ENCODE measurements at regions not wholly inside any gene's neighbourhood (a gene's known extent, or its start where the extent isn't known, plus 50 kb on each side); places are given as distances from the start of the nearest gene placed in this dataset.
"Not testable (repeated sequence)": the region's sequence is repeated elsewhere in the genome, so short reads cannot be mapped to it uniquely, and the experiment has no call there.

GRCh38 chr4:3929431-3929830, 163.2 kb downstream of the ADRA2C start:
- H3K9me2 ChIP-seq (ENCODE audit: insufficient read depth); H3K36me3 ChIP-seq (ENCODE audit: low read depth); H3K4me3 ChIP-seq; H3K27ac ChIP-seq; DNase-seq; H3K4me1 ChIP-seq (ENCODE audit: insufficient read depth); in situ Hi-C loops (cut with MboI); H3F3A ChIP-seq (ENCODE audit: insufficient read depth); H2AFZ ChIP-seq; H3K27me3 ChIP-seq (replicated peaks; ENCODE audit: insufficient read depth); H4K20me1 ChIP-seq (ENCODE audit: insufficient read depth); H3K9ac ChIP-seq; H3K79me2 ChIP-seq (ENCODE audit: insufficient read depth); H3K4me2 ChIP-seq (ENCODE audit: unreplicated experiment); H3K9me3 ChIP-seq (ENCODE audit: low read depth): not testable (repeated sequence)
- WGBS, 2 experiments (ENCODE audit: low coverage in 1 of 2, low lambda C conversion rate in 2 of 2, missing lambda C conversion rate in 2 of 2): 87 to 92% methylated on average over 8 of the region's 8 CpGs

GRCh38 chr4:3932734-3933133, 166.5 kb downstream of the ADRA2C start:
- H3K79me2 ChIP-seq (ENCODE audit: insufficient read depth); H3K9ac ChIP-seq; H3K4me2 ChIP-seq (ENCODE audit: unreplicated experiment); H3K4me1 ChIP-seq (ENCODE audit: insufficient read depth); H3K9me2 ChIP-seq (ENCODE audit: insufficient read depth); H3K27ac ChIP-seq; H3K36me3 ChIP-seq (ENCODE audit: low read depth); H3F3A ChIP-seq (ENCODE audit: insufficient read depth); in situ Hi-C loops (cut with MboI); H3K27me3 ChIP-seq (replicated peaks; ENCODE audit: insufficient read depth); H2AFZ ChIP-seq; H4K20me1 ChIP-seq (ENCODE audit: insufficient read depth); H3K9me3 ChIP-seq (ENCODE audit: low read depth); H3K4me3 ChIP-seq; DNase-seq: not testable (repeated sequence)
- WGBS, 2 experiments (ENCODE audit: low coverage in 1 of 2, low lambda C conversion rate in 2 of 2, missing lambda C conversion rate in 2 of 2): 82 to 83% methylated on average over 8 of the region's 8 CpGs

GRCh38 chr4:3935406-3935805, 169.2 kb downstream of the ADRA2C start:
- WGBS, 2 experiments (ENCODE audit: low coverage in 1 of 2, low lambda C conversion rate in 2 of 2, missing lambda C conversion rate in 2 of 2): 87 to 90% methylated on average over 10 of the region's 10 CpGs
- H3K9me3 ChIP-seq (ENCODE audit: low read depth); in situ Hi-C loops (cut with MboI): not testable (repeated sequence)

GRCh38 chr4:3936184-3936583, 170.0 kb downstream of the ADRA2C start:
- Histone ChIP-seq H3F3A (ENCODE audit: insufficient read depth) (no peaks in the 10 kb centered on the region), H3K4me3 (no peak overlapping the region)
- in situ Hi-C loops (cut with MboI): no loop called here

More at GRCh38 chr4:3935406-3935805, 169.2 kb downstream of the ADRA2C start:
- not testable (repeated sequence) for H3K9me2 ChIP-seq (ENCODE audit: insufficient read depth); H3K4me2 ChIP-seq (ENCODE audit: unreplicated experiment); H3K79me2 ChIP-seq (ENCODE audit: insufficient read depth); H3F3A ChIP-seq (ENCODE audit: insufficient read depth); DNase-seq; H3K9ac ChIP-seq; H3K36me3 ChIP-seq (ENCODE audit: low read depth); H4K20me1 ChIP-seq (ENCODE audit: insufficient read depth); H2AFZ ChIP-seq; H3K27me3 ChIP-seq (replicated peaks; ENCODE audit: insufficient read depth); H3K27ac ChIP-seq; H3K4me1 ChIP-seq (ENCODE audit: insufficient read depth); H3K4me3 ChIP-seq

GRCh38 chr4:3937849-3938562, 171.8 kb downstream of the ADRA2C start:
- H3K9me2 ChIP-seq (ENCODE audit: insufficient read depth); H4K20me1 ChIP-seq (ENCODE audit: insufficient read depth); H3K27ac ChIP-seq; H3K9ac ChIP-seq; H3K4me2 ChIP-seq (ENCODE audit: unreplicated experiment); H3K4me1 ChIP-seq (ENCODE audit: insufficient read depth); H3K79me2 ChIP-seq (ENCODE audit: insufficient read depth); H2AFZ ChIP-seq; H3K36me3 ChIP-seq (ENCODE audit: low read depth); H3F3A ChIP-seq (ENCODE audit: insufficient read depth); H3K4me3 ChIP-seq; H3K27me3 ChIP-seq (replicated peaks; ENCODE audit: insufficient read depth); DNase-seq; H3K9me3 ChIP-seq (ENCODE audit: low read depth); in situ Hi-C loops (cut with MboI): not testable (repeated sequence)
- 77 to 88% methylated on average over 12 to 16 of the region's 18 CpGs for WGBS, 2 experiments (ENCODE audit: low coverage in 1 of 2, low lambda C conversion rate in 2 of 2, missing lambda C conversion rate in 2 of 2)

More at GRCh38 chr4:3936184-3936583, 170.0 kb downstream of the ADRA2C start:
- no peaks in the 10 kb centered on the region for H3K79me2 ChIP-seq (ENCODE audit: insufficient read depth)
- no peak overlapping the region for H2AFZ ChIP-seq
- no peaks in the 10 kb centered on the region for H3K36me3 ChIP-seq (ENCODE audit: low read depth)
- TF ChIP-seq EZH2 (IDR thresholded peaks at IDR 0.05; ENCODE audit: insufficient read depth, poor library complexity, severe bottlenecking): no peak
- TF ChIP-seq EZH2phosphoT487 (IDR thresholded peaks at IDR 0.05; ENCODE audit: insufficient read depth, low read depth): no peak
- H3K9me2 ChIP-seq (ENCODE audit: insufficient read depth): no peaks in the 10 kb centered on the region
- H3K9me3 ChIP-seq (ENCODE audit: low read depth): no peaks in the 10 kb centered on the region
- no peak overlapping the region for H3K9ac ChIP-seq
- WGBS, 2 experiments (ENCODE audit: low coverage in 1 of 2, low lambda C conversion rate in 2 of 2, missing lambda C conversion rate in 2 of 2): 79 to 82% methylated on average over 13 of the region's 13 CpGs
- H3K4me2 ChIP-seq (ENCODE audit: unreplicated experiment): no peak overlapping the region
- H3K27me3 ChIP-seq (replicated peaks; ENCODE audit: insufficient read depth): no peaks in the 10 kb centered on the region
- H3K4me1 ChIP-seq (ENCODE audit: insufficient read depth): no peaks in the 10 kb centered on the region
- no peak overlapping the region for H3K27ac ChIP-seq
- DNase-seq: no peak
- H4K20me1 ChIP-seq (ENCODE audit: insufficient read depth): no peaks in the 10 kb centered on the region

- H3K4me1 ChIP-seq (ENCODE audit: insufficient read depth); H3K27me3 ChIP-seq (replicated peaks; ENCODE audit: insufficient read depth); H3F3A ChIP-seq (ENCODE audit: insufficient read depth); H3K4me2 ChIP-seq (ENCODE audit: unreplicated experiment); H3K27ac ChIP-seq; H3K9ac ChIP-seq; H3K9me2 ChIP-seq (ENCODE audit: insufficient read depth); in situ Hi-C loops (cut with MboI); H3K36me3 ChIP-seq (ENCODE audit: low read depth); H2AFZ ChIP-seq; H3K79me2 ChIP-seq (ENCODE audit: insufficient read depth); H3K4me3 ChIP-seq; DNase-seq; H4K20me1 ChIP-seq (ENCODE audit: insufficient read depth); H3K9me3 ChIP-seq (ENCODE audit: low read depth): not testable (repeated sequence)
- 96 to 98% methylated on average over 5 to 6 of the region's 8 CpGs for WGBS, 2 experiments (ENCODE audit: low coverage in 1 of 2, low lambda C conversion rate in 2 of 2, missing lambda C conversion rate in 2 of 2)
Measured at GRCh38 chr4:3938676-3939075, 172.5 kb downstream of the ADRA2C start.

GRCh38 chr4:3939954-3940591, 173.9 kb downstream of the ADRA2C start:
- H4K20me1 ChIP-seq (ENCODE audit: insufficient read depth); H3K27ac ChIP-seq; H2AFZ ChIP-seq; H3K36me3 ChIP-seq (ENCODE audit: low read depth); H3K9me2 ChIP-seq (ENCODE audit: insufficient read depth); DNase-seq; in situ Hi-C loops (cut with MboI); H3K4me1 ChIP-seq (ENCODE audit: insufficient read depth); H3K27me3 ChIP-seq (replicated peaks; ENCODE audit: insufficient read depth); H3K4me2 ChIP-seq (ENCODE audit: unreplicated experiment); H3K9me3 ChIP-seq (ENCODE audit: low read depth); H3K79me2 ChIP-seq (ENCODE audit: insufficient read depth); H3K4me3 ChIP-seq; H3F3A ChIP-seq (ENCODE audit: insufficient read depth); H3K9ac ChIP-seq: not testable (repeated sequence)
- 76 to 80% methylated on average over 9 to 10 of the region's 10 CpGs for WGBS, 2 experiments (ENCODE audit: low coverage in 1 of 2, low lambda C conversion rate in 2 of 2, missing lambda C conversion rate in 2 of 2)

Data from GM23248 (cell line).